Hematopoietic multipotent progenitor cell treated with erythropoietin and hydrocortisone succinate and interleukin-3 and kit ligand, for 4 days (in vitro differentiated cells): ENCODE measurements at regions not wholly inside any gene's neighbourhood (a gene's known extent, or its start where the extent isn't known, plus 50 kb on each side); places are given as distances from the start of the nearest gene placed in this dataset.

Experiments used
- DNase-seq: peaks from one replicate; pipeline ENCODE4 v3.0.0-alpha.2; 2015

GRCh38 chr12:115416869-115417268 is 732.9 kb upstream of the TBX3 start:
- DNase-seq, result no peak

DNA sequence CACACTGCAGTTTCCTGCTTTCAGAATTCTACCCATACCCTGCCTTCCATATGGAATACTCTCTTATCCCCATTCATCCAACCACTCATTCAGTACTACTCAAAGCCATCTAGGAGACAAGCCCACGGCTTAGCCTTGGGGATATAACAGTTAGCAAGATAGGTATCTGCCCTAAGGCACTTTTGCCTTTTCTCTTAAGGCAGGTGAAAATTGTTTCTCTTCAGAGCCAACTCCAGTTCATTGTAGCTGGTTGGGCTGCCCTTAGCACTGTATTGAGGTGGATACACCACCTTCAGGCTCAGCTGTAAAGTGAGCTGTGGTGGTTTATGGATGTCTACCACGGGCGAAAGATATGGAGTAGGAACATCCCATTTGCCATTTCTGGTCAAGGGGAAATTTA is 729.7 kb upstream of the TBX3 start:
- DNase-seq, result no peak

DNA sequence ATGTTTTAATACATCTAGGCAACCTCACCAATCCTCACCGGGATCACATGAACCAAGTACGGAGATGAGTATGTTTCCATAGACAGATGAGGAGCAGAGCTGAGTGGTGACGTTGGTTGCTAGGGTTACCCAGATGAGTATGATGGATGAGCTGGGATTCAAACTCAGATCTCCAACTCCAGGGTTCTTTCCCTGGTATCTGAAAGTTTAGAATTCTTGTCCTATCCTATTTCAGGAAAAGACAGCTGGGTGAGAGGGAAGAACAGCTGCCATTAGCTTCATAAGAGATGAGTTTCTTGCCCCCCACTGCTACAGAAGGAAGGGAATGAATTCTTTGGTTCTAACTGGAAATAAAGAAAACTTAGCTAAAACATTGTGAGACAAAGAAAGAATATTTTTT is 728.9 kb upstream of the TBX3 start:
- no peak for DNase-seq

DNA sequence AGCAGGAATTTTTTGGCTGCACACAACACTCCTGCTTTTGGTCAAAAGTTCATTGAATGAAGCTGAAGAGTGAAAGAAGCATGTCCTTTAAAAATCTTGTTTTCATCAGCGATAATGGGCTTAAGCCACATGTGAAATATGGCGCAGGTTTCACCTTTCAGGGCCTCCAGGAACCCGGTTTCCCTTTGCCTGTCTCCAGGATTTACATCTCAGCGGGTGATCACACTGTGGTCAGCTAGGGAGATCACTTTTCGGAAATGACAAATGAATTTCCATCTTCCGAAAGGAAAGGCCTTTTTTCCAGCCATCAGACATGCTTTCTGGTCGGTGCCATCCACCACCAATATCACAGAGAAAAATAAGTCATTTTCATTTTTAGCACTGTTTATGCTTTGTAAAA is 727.1 kb upstream of the TBX3 start:
- DNase-seq, result no peak

DNA sequence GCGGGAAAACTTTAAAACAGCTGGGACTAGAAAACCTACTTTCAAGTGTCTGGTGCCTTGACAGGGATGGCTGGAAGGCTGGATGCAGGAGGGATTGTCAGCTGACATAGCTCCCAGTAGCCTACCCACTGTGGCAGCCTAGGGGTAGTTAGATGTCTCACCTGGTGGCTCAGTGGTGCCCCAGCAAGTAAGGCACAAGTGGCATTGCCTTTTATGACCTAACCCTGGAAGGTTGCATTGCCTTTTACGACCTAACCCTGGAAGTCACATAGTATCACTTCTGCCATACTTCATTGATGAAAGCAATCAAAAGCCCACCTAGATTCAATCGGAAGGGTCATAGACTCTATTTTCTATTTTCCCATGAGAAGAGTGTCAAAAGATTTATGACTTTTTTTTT is 724.7 kb upstream of the TBX3 start:
- DNase-seq, result no peak

GRCh38 chr12:115407723-115408122 is 723.7 kb upstream of the TBX3 start:
- DNase-seq, result no peak

GRCh38 chr12:115407036-115407435 is 723.1 kb upstream of the TBX3 start:
- DNase-seq, result no peak

DNA sequence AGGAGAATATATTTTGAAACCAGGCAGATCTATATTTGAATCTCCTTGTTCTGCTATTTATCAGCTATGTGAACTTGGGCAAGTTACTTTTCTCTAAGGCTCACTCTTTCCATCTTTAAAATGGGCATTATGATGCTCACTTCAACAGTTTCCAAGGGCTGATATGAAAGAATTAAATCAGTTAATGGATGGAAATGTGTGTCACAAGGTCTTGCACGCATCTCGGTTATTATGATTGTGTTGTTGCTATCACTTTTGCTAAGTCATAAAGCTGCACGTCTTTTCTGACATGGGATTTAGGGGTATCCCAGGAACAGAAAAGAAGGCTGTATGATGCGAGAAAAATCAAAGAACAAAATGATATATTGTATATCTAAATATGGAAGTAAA is 721.5 kb upstream of the TBX3 start:
- DNase-seq, result no peak

- no peak for DNase-seq
Measured at GRCh38 chr12:115404761-115405470, 720.9 kb upstream of the TBX3 start.

- DNase-seq, result no peak
Measured at GRCh38 chr12:115403689-115404088, 719.7 kb upstream of the TBX3 start.

- no peak for DNase-seq
Measured at GRCh38 chr12:115403253-115403652, 719.3 kb upstream of the TBX3 start.

- DNase-seq, result no peak
Measured at GRCh38 chr12:115402443-115403180, 718.6 kb upstream of the TBX3 start.

- DNase-seq, result no peak
Measured at GRCh38 chr12:115401761-115402160, 717.8 kb upstream of the TBX3 start.

GRCh38 chr12:115400011-115400410 is 716.0 kb upstream of the TBX3 start:
- no peak for DNase-seq

DNA sequence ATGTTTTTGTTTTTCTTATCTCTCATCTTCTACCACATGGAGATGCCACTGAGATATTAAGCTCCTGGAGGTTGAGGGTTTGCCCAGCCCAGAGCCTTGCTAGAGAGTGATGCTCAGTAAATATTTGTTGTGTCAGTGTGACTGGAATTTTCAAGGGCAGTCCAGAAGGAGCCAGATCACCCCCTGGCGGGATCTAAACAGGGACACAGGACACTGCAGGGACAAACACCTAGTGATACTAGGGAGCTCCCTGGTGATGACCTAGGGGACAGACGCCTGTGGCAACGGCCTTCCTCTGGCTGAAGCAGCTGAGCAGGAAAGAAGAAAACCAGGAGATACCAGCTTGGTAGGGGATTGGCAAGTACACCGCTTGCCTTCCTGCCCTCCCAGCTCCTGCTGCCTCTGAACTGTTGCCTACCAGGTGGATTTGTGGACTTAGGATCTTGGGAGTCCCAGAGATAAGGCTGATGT is 714.4 kb upstream of the TBX3 start:
- DNase-seq, result no peak

- no peak for DNase-seq
Measured at GRCh38 chr12:115396567-115396966, 712.6 kb upstream of the TBX3 start.

- no peak for DNase-seq
Measured at GRCh38 chr12:115394496-115395220, 710.7 kb upstream of the TBX3 start.

DNA sequence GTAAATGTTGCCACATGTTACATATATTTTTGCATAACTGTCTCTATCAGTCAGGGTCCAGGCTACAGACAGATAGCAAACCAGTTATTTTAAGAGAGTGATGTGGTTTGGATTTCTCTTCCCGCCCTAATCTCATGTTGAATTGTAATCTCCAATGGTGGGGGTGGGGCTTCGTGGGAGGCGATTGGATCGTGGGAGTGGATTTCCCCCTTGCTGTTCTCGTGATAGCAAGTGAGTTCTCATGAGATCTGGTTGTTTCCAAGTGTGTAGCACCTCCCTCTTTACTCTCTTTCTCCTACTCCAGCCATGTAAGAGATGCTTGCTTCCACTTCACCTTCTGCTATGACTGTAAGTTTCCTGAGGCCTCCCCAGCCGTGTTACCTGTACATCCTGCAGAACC is 704.2 kb upstream of the TBX3 start:
- no peak for DNase-seq

- no peak for DNase-seq
Measured at GRCh38 chr12:115387467-115387901, 703.5 kb upstream of the TBX3 start.

- no peak for DNase-seq
Measured at GRCh38 chr12:115386946-115387345, 703.0 kb upstream of the TBX3 start.

- DNase-seq, result no peak
Measured at GRCh38 chr12:115385141-115385540, 701.2 kb upstream of the TBX3 start.

DNA sequence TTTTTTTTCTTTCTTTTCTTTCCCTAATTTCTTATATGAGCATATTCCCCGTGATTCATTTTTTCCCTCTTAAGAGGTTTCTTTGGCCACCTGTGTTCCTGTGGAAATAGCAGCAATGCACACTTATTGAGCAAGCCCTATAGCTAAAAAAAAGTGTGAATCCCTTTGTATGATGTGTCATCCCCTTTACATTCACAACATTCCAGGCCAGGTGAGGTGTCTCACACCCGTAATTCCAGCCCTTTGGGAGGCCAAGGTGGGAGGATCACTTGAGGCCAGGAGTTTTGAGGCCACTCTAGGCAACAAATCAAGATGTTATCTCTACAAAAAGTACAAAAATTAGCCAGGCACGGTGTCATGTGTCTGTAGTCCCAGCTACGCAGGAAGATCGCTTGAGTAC is 700.4 kb upstream of the TBX3 start:
- no peak for DNase-seq

GRCh38 chr12:115383668-115384067 is 699.7 kb upstream of the TBX3 start:
- DNase-seq, result no peak

DNA sequence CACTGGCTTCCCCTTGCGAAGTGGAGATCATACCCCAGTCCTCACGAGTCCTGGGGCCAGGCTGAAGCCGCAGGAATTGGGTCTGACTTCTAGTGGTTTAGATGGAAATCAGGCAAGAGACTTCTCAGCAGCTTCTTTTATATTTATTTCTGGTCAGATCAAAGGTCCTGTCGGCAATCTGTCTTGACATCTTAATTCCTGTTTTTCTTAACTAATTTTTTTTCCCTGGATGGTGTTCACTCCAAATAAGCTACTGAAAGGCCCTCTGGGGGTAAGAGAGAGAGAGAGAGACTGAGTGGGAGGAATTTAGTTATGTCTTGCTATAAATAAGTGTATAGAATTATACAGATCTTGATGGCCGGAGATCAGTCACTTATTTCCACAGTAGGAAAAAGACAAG is 698.7 kb upstream of the TBX3 start:
- no peak for DNase-seq
